Keratinocyte (primary cell): ENCODE measurements at regions not wholly inside any gene's neighbourhood (a gene's known extent, or its start where the extent isn't known, plus 50 kb on each side); places are given as distances from the start of the nearest gene placed in this dataset.

ENCODE experiments used
- CTCF ChIP-seq, 3 experiments: IDR thresholded peaks in 1 of 3; conservative IDR thresholded peaks in 1 of 3; optimal IDR thresholded peaks in 1 of 3; 2 replicates in 2 of 3; 3 replicates in 1 of 3; pipeline versions ENCODE3 to v1.5.1; 2011; ENCODE audit warnings: low read length in 3 of 3, mild to moderate bottlenecking in 3 of 3, moderate library complexity in 2 of 3, control low read depth in 1 of 3, inconsistent platforms in 1 of 3; ENCODE audit not compliant: insufficient read depth in 2 of 3; ENCODE audit errors: extremely low read depth in 1 of 3
- EZH2 ChIP-seq: IDR thresholded peaks from one replicate; pipeline ENCODE4 v1.6.1; 2012; ENCODE audit warnings: inconsistent platforms, mild to moderate bottlenecking, low read length, moderate library complexity

DNA sequence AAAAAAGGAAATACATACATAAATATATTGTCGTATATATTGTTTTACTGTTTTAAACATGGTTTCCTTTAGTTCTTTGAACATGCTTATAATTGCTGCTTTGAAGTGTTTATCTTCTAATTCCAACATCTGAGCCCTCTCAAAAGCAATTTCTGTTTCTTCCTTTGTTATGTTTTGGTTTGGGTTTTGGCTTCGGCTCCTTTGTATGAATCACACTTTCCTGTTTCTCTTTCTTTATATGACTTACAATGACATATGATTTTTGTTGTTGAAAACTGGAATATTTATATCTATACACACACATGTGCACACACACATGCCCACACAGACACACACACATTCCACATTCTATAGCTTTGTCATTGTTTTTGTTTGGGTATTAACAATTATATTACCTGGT, 1206.7 kb downstream of the CDH12 start:
- TF ChIP-seq EZH2 = no peak
- TF ChIP-seq CTCF (optimal IDR thresholded peaks at IDR 0.05 in 1 of 3, IDR thresholded peaks at IDR 0.05 in 1 of 3, conservative IDR thresholded peaks at IDR 0.05 in 1 of 3; ENCODE audit: extremely low read depth in 1 of 3, insufficient read depth in 2 of 3, low read length in 3 of 3) = no peak
